Stimulated activated CD4-positive, alpha-beta T cell treated with anti-CD3 and anti-CD28 coated beads, Interleukin-2, amount 100 ng/mL, for 48 hours (primary cell): ENCODE measurements at regions not wholly inside any gene's neighbourhood (a gene's known extent, or its start where the extent isn't known, plus 50 kb on each side); places are given as distances from the start of the nearest gene placed in this dataset.

Experiments
- DNase-seq, 2 donors: peaks; one replicate each; pipeline ENCODE4 v3.0.0-alpha.2; 2020

- DNase-seq: no peak
Observed at GRCh38 chr7:28231176-28231575, 50.6 kb upstream of the JAZF1 start.

DNA sequence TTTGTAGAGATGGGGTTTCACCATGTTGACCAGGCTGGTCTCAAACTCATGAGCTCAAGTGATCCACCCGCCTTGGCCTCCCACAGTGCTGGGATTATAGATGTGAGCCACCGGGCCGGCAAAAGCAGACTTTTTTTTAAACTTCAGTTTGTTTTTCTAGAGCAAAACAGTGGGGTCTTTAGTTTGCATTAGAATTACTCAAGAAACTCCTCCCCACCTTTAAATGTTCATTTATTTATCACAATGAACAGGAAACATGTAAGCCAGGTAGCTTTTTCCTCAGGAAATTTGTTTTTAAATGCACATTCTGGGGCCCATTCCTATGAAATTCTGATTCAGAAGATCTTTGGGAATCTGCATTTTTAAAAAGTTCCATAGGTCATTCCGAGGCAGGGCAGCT is 56.0 kb upstream of the JAZF1 start:
- no peak for DNase-seq

DNA sequence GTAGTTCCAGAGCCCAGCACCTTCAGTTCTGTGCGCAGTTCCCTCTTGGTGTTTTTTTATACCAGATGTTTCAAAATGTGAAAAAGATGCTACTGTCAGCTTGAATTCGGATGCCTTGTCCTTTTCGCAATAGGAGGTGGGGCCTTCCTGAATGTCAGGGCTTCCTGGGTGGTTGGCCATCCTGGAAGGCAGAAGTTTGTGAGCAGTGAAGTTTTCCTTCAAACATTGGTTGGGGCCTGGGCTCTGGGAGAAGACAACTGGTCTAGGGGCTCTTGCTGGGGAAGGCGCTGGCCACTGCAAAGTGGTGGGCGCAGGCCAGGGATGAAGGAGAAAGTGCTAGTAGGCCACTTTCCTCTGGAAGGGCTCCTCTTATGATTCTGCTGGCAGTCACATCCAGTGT is 56.8 kb upstream of the JAZF1 start:
- DNase-seq: no peak

DNA sequence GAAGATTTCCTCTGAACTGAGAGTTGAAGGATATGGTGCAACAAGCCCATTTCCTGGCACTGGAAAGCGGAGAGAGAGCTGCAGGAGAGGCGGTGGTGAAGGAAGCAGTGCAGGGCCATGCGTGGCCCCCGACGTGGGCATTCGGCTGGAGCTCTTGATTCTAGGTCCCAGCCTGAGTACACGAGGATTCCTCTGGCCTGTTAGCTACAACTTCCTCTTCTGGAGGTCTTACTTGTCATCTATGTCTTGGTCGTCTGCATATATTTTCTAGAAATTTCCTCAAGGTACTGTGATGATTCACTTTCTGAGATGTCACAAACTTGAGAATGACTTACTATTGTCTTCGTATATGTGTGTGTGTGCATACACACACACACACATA is 59.2 kb upstream of the JAZF1 start:
- no peak for DNase-seq

- DNase-seq: no peak
Observed at GRCh38 chr7:28240481-28240880, 59.9 kb upstream of the JAZF1 start.

DNA sequence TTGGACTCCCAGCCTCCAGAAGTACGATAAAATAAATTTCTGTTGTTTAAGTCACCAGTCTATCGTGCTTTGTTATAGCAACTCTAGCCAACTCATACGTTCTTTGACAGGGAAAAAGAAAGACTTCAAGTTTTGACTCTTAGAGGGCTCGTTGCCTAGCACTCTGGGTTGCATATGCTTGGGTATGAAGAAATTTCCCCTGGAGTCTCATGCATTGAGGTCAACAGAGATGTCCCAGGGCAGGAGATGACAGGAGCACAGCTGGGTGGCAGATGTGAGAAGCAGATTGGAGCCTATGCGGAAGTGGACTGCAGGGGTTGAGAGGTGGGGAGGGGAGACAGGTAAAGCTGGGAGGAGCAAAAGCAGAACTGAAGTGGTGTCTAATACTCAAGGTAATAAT is 63.3 kb upstream of the JAZF1 start:
- no peak for DNase-seq

DNA sequence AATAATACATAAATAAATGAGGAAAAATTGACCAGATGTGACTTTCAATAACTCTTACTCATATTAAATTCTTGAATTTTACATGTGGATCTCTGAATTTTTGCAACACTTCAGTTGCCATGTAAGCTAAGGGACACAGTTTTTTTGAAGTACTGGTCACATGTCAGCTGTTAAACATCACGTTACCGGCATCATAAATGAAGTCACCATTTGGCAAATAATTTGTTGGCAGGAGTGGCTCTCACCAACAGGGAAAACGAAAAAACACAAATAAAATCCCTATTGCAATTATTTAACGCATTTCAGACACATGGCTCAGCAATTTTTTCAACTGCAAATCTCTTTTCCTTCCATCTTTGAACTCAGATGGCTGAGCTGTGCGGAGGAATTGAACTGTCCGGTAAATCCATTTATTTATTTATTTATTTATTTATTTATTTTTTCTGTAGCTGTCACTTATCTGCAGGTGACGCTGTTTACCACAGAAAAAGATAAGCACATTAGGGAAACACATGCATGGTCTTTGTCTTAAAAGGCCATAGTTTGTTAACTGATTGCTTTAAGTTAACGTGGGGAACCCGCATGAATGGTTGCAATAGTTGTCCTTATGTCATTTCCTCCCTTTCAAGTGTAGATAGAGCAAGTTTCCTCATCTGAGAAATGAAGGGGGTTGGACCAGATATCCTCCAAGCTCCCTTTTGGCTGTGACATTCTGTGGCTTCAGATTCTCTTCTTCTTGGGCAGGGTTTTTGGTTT is 64.7 kb upstream of the JAZF1 start:
- DNase-seq: no peak

GRCh38 chr7:28246921-28247461 is 66.4 kb upstream of the JAZF1 start:
- no peak for DNase-seq

DNA sequence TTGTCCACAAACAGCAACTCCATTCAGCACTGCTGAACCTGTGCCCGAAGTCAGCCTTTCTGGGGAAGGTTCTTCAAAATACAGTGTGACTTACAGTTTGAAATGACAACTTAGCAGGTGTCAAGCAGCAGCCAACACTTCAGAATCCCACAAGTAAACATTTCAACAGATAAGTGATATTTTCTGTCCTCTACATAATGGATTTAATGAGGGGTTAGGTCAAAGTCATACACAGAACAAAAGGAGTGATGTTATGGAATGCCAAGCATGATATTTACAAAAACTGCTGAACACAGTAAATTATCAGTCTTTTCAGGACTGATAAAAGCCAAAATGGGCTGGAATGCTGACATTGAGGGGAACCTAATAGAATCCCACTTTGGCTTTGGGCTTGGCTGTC is 77.6 kb upstream of the JAZF1 start:
- DNase-seq: no peak

GRCh38 chr7:28260969-28261368 is 80.4 kb upstream of the JAZF1 start:
- no peak for DNase-seq

DNA sequence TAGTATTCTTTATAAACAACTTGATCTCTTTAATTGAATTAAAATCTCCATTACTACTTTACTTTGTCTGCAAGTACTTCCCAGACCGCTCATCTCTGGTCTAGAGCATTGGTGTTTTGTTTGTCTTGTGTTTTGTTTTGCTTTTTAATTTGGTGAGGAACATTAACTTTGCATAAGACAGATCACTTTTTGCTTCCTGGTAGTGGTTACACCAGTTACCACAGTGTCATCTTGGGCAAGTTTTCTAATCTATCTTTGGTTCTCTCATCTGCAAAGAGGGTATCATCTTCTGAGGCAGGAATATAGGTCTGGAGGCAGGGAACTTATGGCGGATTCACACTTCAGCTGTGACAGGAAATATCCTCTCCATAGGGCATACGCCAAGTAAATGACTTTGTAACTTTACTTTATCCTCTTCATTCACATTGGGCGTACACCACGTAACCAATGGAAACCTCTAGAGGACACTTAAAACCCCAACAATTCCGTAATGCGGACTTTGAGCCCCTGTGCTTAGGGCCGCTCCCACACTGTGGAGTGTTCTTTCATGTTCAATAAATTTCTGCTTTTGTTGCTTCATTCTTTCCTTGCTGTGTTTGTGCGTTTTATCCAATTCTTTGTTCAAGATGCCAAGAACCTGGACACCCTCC is 83.2 kb upstream of the JAZF1 start:
- DNase-seq: no peak

DNA sequence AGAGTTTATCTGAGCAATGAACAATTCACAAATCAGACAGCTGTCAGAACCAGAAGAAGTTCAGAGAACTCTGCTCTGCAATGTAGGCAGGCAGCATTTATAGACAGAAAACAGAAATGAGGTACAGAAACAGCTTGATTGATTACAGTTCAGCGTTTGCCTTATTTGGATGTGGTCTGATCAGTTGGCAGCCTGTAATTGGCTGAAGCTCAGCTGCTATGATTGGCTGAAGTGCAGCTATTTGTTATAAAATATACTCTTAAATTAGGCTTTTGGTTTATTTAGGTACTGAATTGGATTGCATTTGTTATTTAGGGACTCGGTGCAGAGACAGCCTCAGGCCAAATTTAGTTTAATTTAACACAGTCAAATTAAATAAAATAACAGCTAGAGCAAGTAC is 85.8 kb upstream of the JAZF1 start:
- no peak for DNase-seq

DNA sequence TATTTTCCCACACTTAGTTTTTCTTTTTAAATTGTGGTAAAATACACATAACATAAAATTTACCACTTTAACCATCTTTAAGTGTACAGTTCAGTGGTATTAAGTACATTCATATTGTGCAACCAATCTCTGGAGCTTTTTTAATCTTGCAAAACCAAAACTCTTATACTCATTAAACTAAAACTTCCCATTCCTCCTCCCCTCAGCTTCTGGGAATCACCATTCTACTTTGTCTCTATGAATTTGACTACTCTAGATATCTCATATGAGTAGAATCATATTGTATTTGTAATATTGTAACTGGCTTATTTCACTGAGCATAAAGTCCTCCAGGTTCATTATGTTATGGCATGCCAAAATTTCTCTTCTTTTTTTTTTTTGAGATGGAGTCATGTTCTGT is 86.4 kb upstream of the JAZF1 start:
- DNase-seq: no peak

DNA sequence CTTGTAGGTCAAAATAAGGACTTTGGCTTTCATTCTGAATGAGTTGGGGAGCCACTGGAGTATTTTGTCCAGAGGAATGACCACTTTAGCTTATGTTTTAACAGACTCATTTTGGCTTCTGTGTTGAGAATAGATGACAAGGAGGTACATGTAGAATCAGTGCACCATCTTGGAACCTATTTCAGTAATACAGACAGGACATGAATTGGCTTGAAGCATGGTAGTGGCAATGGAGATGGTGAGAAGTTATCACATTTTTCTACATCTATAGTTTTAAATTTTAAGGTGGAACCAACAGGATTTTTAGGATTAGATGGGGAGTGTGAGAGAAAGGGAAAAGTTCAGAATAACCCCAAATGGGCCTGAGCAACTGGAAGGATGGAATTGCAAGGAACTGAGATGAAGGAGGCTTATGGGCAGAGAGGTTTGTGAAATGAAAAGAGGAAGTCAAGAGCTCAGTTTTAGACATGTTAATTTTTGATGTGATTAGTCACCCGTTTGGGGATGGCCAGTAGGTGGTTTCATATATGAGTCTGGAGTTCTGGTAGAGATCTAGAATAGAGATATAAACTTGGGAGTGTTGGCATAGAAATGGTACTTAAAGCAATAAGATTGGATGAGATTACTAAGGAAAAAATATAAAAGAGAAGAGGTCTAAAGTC is 89.2 kb upstream of the JAZF1 start:
- no peak for DNase-seq

- DNase-seq: no peak
Observed at GRCh38 chr7:28270536-28270935, 89.9 kb upstream of the JAZF1 start.

DNA sequence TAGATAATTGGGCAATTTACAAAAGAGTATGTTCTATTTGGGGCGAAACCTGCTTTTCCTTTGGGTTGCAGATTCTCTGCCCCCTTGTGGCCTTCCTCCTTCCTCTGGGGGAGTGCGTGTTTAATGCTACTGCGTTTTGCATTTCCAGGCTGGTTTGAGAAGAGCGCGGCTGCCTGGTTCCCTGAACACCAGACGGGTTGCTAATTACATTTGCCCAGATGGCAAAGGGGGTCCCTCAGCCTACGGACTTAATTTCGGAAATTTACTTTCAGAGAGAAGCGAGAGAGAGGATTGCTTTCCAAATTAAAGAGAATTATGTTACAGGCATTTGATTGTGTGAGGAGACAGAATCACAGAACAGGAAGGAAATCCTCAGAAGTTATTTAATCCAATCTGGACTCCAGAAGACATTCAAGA is 91.9 kb upstream of the JAZF1 start:
- DNase-seq: peak in 1 of 2 donors; percentile 8

DNA sequence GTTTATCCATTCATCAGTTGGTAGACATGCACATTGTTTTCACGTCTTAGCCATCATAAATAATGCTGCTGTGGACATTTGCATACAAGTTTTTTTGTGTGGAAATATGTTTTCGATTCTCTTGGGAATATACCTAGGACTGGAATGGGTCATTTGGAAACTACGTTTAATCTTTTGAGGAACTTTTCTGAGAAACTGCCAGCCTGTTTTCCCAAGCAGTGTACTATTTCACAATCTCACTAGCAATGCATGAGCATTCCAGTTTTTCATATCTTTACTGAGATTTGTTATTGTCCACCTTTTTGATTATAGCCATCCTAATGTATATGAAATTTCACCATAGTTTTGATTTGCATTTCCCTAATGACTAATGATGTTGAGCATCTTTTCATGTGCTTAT is 95.7 kb upstream of the JAZF1 start:
- no peak for DNase-seq

- DNase-seq: no peak
Observed at GRCh38 chr7:28277364-28277763, 96.8 kb upstream of the JAZF1 start.

DNA sequence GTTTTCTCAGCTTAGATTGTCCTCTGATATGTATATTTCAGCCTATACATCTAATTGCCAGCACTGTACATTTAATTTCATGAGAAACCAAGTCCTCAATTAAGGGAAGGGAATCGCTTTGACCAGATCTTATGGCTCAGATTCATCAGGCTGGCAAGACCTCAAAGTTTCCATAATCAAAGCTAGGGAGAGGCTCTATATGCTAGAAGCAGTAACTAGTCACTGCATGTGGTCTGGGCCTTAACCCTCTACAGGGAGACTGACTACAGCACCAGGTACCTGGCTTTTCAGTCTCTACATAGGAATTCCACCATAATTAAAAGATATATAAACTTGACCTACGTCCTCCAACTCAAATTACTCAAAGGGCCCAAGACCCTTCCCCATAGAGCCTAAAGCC is 97.4 kb upstream of the JAZF1 start:
- DNase-seq: no peak

GRCh38 chr7:28280516-28280915 is 99.9 kb upstream of the JAZF1 start:
- DNase-seq: no peak

GRCh38 chr7:28290496-28290895 is 109.9 kb upstream of the JAZF1 start:
- no peak for DNase-seq

GRCh38 chr7:28291559-28291958 is 111.0 kb upstream of the JAZF1 start:
- DNase-seq: no peak

GRCh38 chr7:28292834-28293526 is 112.4 kb upstream of the JAZF1 start:
- DNase-seq: no peak

- no peak for DNase-seq
Observed at GRCh38 chr7:28293527-28293835, 112.9 kb upstream of the JAZF1 start.
